ENCODE measurements at regions not wholly inside any gene's neighbourhood (a gene's known extent, or its start where the extent isn't known, plus 50 kb on each side); places are given as distances from the start of the nearest gene placed in this dataset.

DNA sequence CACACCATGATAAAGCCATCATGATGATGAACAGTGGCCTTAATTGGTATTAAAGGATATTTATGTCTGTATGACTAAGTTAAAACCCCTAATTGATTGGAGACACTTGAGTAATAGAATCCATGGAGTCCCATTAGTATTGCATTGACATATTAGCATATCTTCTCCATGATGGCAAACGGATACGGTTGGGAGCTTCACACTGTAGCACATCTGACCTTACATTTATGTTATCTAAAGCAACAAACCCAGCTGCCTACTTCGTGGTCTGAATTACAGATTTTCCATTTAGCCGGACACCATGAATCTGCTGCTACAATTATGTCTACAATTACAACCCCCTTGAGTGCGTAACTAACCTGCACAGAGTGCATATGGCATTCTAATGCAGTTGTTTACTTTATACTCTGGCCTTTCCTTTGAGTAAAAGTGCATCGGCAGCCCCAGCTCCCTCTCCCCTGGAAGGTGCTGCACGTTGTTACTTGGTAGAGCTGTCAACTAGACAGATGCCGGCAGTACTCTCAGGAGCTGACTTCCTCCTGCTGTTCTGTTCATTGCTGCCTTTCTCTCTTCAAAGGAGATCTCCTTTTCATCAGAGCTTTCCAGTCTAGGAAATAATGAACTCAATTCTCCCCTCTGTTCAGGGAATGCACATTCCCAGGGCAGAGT is 92.1 kb downstream of the LRRC30 start:
- TF ChIP-seq, protein P1, sequence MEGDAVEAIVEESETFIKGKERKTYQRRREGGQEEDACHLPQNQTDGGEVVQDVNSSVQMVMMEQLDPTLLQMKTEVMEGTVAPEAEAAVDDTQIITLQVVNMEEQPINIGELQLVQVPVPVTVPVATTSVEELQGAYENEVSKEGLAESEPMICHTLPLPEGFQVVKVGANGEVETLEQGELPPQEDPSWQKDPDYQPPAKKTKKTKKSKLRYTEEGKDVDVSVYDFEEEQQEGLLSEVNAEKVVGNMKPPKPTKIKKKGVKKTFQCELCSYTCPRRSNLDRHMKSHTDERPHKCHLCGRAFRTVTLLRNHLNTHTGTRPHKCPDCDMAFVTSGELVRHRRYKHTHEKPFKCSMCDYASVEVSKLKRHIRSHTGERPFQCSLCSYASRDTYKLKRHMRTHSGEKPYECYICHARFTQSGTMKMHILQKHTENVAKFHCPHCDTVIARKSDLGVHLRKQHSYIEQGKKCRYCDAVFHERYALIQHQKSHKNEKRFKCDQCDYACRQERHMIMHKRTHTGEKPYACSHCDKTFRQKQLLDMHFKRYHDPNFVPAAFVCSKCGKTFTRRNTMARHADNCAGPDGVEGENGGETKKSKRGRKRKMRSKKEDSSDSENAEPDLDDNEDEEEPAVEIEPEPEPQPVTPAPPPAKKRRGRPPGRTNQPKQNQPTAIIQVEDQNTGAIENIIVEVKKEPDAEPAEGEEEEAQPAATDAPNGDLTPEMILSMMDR (IDR thresholded peaks at IDR 0.05; ENCODE audit: extremely low read depth in 1 of 2, insufficient read depth in 1 of 2, low read depth in 1 of 2, low read length in 2 of 2): no peak
- no peak for TF ChIP-seq POLR2AphosphoS5 (IDR thresholded peaks at IDR 0.05; ENCODE audit: insufficient read depth, low read depth, low read length)
- no peak for TF ChIP-seq POLR2A (IDR thresholded peaks at IDR 0.05; ENCODE audit: low read depth, low read length)
- no peak for TF ChIP-seq JUN (IDR thresholded peaks at IDR 0.05; ENCODE audit: borderline replicate concordance, insufficient read depth, insufficient read length, low read depth)
- no peak for TF ChIP-seq MYC (IDR thresholded peaks at IDR 0.05; ENCODE audit: low read depth, low read length)
- no peak for TF ChIP-seq FOS (IDR thresholded peaks at IDR 0.05; ENCODE audit: borderline replicate concordance, insufficient read depth, low read length)
- TF ChIP-seq, protein P2, sequence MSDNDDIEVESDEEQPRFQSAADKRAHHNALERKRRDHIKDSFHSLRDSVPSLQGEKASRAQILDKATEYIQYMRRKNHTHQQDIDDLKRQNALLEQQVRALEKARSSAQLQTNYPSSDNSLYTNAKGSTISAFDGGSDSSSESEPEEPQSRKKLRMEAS (IDR thresholded peaks at IDR 0.05; ENCODE audit: insufficient read depth, insufficient read length): no peak
- no peak for TF ChIP-seq GATA2 (IDR thresholded peaks at IDR 0.05; ENCODE audit: insufficient read depth, insufficient read length, low read depth, low read length)
- no peak for TF ChIP-seq EZH2 (IDR thresholded peaks at IDR 0.05; ENCODE audit: borderline replicate concordance, low read depth, low read length, severe bottlenecking)

Data from endothelial cell of umbilical vein (primary cell).